SK-N-SH treated with all-trans-retinoic acid at 6 μM for 48 hours (cell line): ENCODE measurements at regions not wholly inside any gene's neighbourhood (a gene's known extent, or its start where the extent isn't known, plus 50 kb on each side); places are given as distances from the start of the nearest gene placed in this dataset.
"Not testable (repeated sequence)": the region's sequence is repeated elsewhere in the genome, so short reads cannot be mapped to it uniquely, and the experiment has no call there.

ENCODE experiments used
- ESRRG ChIP-seq: fragments of 250-450 bp; sonication (Bioruptor Pico); IDR thresholded peaks from 2 replicates; pipeline ENCODE4 v1.6.1; 2021; ENCODE audit warnings: mild to moderate bottlenecking
- ISL1 ChIP-seq: fragments of 250-450 bp; sonication (Bioruptor Pico); IDR thresholded peaks from 2 replicates; pipeline ENCODE4 v2.1.2; 2022; ENCODE audit warnings: mild to moderate bottlenecking, moderate library complexity
- PPARA ChIP-seq: fragments of 250-450 bp; sonication (Bioruptor Pico); IDR thresholded peaks from 2 replicates; pipeline ENCODE4 v1.5.0; 2020; ENCODE audit warnings: mild to moderate bottlenecking, borderline replicate concordance
- RARB ChIP-seq: fragments of 250-450 bp; sonication (Bioruptor Pico); IDR thresholded peaks from 2 replicates; pipeline ENCODE4 v1.8.0; 2021; ENCODE audit warnings: mild to moderate bottlenecking, moderate library complexity
- TCF4 ChIP-seq: fragments of 250-450 bp; sonication (Bioruptor Pico); IDR thresholded peaks from 2 replicates; pipeline ENCODE4 v1.8.0; 2021; ENCODE audit warnings: mild to moderate bottlenecking, moderate library complexity, borderline replicate concordance
- TOX ChIP-seq: fragments of 250-450 bp; sonication (Bioruptor Pico); IDR thresholded peaks from 2 replicates; pipeline ENCODE4 v1.8.0; 2021; ENCODE audit warnings: mild to moderate bottlenecking, moderate library complexity, borderline replicate concordance
- ZC3H10 ChIP-seq: fragments of 250-450 bp; sonication (Bioruptor Pico); IDR thresholded peaks from 2 replicates; pipeline ENCODE4 v1.5.1; 2021; ENCODE audit warnings: mild to moderate bottlenecking, moderate library complexity
- ZFP3 ChIP-seq: fragments of 250-450 bp; sonication (Bioruptor Pico); IDR thresholded peaks from 2 replicates; pipeline ENCODE4 v1.5.0; 2020; ENCODE audit warnings: mild to moderate bottlenecking, moderate library complexity
- ZFP30 ChIP-seq: fragments of 450-650 bp; formaldehyde crosslinking; IDR thresholded peaks from 2 replicates; pipeline ENCODE4 v1.5.0; 2022; ENCODE audit warnings: mild to moderate bottlenecking, moderate library complexity
- ZNF70 ChIP-seq: fragments of 450-650 bp; formaldehyde crosslinking; IDR thresholded peaks from 2 replicates; pipeline ENCODE4 v1.5.0; 2020; ENCODE audit warnings: mild to moderate bottlenecking, moderate library complexity
- TF ChIP-seq, protein P1 (sequence below): fragments of 250-450 bp; sonication (Bioruptor Pico); IDR thresholded peaks from 2 replicates; pipeline ENCODE4 v1.8.0; 2021; ENCODE audit warnings: low read depth, mild to moderate bottlenecking, moderate library complexity, borderline replicate concordance
- TF ChIP-seq, protein P2 (sequence below): fragments of 250-450 bp; sonication (Bioruptor Pico); IDR thresholded peaks from 2 replicates; pipeline ENCODE4 v1.8.0; 2020; ENCODE audit warnings: mild to moderate bottlenecking, moderate library complexity, borderline replicate concordance
- TF ChIP-seq, protein P3 (sequence below): fragments of 250-450 bp; sonication (Bioruptor Pico); IDR thresholded peaks from 2 replicates; pipeline ENCODE4 v1.5.1; 2021; ENCODE audit warnings: mild to moderate bottlenecking, moderate library complexity
- TF ChIP-seq, protein P4 (sequence below): fragments of 250-450 bp; sonication (Bioruptor Pico); IDR thresholded peaks from 2 replicates; pipeline ENCODE4 v1.5.1; 2020; ENCODE audit warnings: low read depth, mild to moderate bottlenecking, moderate library complexity

DNA sequence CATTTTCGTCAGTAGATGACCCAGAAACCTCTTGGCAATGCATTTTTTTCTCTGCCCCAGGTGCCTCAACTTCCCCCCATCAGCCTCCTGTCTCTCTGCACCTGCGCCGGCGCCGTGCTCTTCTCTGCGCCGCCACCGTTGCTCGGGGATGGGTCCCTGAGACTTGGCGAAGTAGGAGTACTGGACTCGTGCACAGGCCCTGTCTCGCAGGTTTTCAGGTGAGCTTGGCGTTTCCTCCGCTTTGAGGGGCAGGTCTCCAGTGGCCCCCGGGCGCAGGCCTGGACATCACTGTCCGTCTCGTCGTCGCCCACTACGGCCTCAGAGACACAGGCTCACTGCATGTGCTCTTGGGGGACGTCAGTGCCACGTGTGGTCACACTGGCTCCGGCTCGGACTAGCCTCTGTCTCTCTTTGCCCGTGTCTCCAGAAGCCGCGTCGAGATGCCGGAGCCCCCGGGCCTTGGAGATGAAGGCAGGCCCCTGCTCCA, 168.8 kb upstream of the ZNG1F start:
- TF ChIP-seq ZFP30 (CRISPR knock-in tag); ZC3H10 (CRISPR knock-in tag); ZFP3 (CRISPR knock-in tag); TOX (CRISPR knock-in tag); ESRRG (CRISPR knock-in tag); ZNF70 (CRISPR knock-in tag); RARB (CRISPR knock-in tag); PPARA (CRISPR knock-in tag); TCF4 (CRISPR knock-in tag); ISL1: not testable (repeated sequence)
- TF ChIP-seq, protein P1, sequence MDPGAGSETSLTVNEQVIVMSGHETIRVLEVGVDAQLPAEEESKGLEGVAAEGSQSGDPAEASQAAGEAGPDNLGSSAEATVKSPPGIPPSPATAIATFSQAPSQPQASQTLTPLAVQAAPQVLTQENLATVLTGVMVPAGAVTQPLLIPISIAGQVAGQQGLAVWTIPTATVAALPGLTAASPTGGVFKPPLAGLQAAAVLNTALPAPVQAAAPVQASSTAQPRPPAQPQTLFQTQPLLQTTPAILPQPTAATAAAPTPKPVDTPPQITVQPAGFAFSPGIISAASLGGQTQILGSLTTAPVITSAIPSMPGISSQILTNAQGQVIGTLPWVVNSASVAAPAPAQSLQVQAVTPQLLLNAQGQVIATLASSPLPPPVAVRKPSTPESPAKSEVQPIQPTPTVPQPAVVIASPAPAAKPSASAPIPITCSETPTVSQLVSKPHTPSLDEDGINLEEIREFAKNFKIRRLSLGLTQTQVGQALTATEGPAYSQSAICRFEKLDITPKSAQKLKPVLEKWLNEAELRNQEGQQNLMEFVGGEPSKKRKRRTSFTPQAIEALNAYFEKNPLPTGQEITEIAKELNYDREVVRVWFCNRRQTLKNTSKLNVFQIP, result not testable (repeated sequence)
- TF ChIP-seq, protein P2, sequence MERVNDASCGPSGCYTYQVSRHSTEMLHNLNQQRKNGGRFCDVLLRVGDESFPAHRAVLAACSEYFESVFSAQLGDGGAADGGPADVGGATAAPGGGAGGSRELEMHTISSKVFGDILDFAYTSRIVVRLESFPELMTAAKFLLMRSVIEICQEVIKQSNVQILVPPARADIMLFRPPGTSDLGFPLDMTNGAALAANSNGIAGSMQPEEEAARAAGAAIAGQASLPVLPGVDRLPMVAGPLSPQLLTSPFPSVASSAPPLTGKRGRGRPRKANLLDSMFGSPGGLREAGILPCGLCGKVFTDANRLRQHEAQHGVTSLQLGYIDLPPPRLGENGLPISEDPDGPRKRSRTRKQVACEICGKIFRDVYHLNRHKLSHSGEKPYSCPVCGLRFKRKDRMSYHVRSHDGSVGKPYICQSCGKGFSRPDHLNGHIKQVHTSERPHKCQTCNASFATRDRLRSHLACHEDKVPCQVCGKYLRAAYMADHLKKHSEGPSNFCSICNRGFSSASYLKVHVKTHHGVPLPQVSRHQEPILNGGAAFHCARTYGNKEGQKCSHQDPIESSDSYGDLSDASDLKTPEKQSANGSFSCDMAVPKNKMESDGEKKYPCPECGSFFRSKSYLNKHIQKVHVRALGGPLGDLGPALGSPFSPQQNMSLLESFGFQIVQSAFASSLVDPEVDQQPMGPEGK, result not testable (repeated sequence)
- TF ChIP-seq, protein P3, sequence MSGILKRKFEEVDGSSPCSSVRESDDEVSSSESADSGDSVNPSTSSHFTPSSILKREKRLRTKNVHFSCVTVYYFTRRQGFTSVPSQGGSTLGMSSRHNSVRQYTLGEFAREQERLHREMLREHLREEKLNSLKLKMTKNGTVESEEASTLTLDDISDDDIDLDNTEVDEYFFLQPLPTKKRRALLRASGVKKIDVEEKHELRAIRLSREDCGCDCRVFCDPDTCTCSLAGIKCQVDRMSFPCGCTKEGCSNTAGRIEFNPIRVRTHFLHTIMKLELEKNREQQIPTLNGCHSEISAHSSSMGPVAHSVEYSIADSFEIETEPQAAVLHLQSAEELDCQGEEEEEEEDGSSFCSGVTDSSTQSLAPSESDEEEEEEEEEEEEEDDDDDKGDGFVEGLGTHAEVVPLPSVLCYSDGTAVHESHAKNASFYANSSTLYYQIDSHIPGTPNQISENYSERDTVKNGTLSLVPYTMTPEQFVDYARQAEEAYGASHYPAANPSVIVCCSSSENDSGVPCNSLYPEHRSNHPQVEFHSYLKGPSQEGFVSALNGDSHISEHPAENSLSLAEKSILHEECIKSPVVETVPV (CRISPR knock-in tag), result not testable (repeated sequence)
- TF ChIP-seq, protein P4, sequence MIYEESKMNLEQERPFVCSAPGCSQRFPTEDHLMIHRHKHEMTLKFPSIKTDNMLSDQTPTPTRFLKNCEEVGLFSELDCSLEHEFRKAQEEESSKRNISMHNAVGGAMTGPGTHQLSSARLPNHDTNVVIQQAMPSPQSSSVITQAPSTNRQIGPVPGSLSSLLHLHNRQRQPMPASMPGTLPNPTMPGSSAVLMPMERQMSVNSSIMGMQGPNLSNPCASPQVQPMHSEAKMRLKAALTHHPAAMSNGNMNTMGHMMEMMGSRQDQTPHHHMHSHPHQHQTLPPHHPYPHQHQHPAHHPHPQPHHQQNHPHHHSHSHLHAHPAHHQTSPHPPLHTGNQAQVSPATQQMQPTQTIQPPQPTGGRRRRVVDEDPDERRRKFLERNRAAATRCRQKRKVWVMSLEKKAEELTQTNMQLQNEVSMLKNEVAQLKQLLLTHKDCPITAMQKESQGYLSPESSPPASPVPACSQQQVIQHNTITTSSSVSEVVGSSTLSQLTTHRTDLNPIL (CRISPR knock-in tag), result not testable (repeated sequence)
